H1 (cell line): ENCODE measurements at regions not wholly inside any gene's neighbourhood (a gene's known extent, or its start where the extent isn't known, plus 50 kb on each side); places are given as distances from the start of the nearest gene placed in this dataset.

Experiments
- CTCF ChIA-PET: fragments of 300-600 bp; sonication (Branson Sonifier 250); formaldehyde crosslinking; loops from one replicate; lab custom pipeline; 2021; ENCODE audit not compliant: partially characterized antibody; lab: Charles Lee
- POLR2A ChIA-PET: fragments of 300-600 bp; sonication (Branson Sonifier 250); formaldehyde crosslinking; loops from one replicate; lab custom pipeline; 2021; ENCODE audit warnings: inconsistent platforms; ENCODE audit not compliant: partially characterized antibody; lab: Charles Lee
- DNase-seq, 2 experiments: peaks; one replicate each; pipeline versions ENCODE4 v3.0.0 to v3.0.0-alpha.2; 2010 to 2022; ENCODE audit warnings: low spot score in 2 of 2, low read depth in 1 of 2, mixed read lengths in 1 of 2
- FAIRE-seq: peaks from 2 replicates; lab custom pipeline; 2011; peaks lifted over from hg19 to GRCh38; lab: Jason Lieb, UNC
- H2AFZ ChIP-seq: 2 replicates; pipeline ENCODE4 v1.8.1; 2012; ENCODE audit warnings: low read length, inconsistent platforms
- H2AK5ac ChIP-seq: 2 replicates; pipeline ENCODE4 v1.6.1; 2013; ENCODE audit warnings: low read depth, low read length
- H2BK120ac ChIP-seq: replicated peaks from 2 replicates; pipeline ENCODE3; 2013; ENCODE audit warnings: low read depth, low read length, inconsistent platforms
- H2BK12ac ChIP-seq: 2 replicates; pipeline ENCODE4 v1.6.1; 2013; ENCODE audit warnings: low read depth, low read length
- H2BK15ac ChIP-seq: 2 replicates; pipeline ENCODE4 v1.6.1; 2013; ENCODE audit warnings: low read length
- H2BK20ac ChIP-seq: 2 replicates; pipeline ENCODE4 v1.6.1; 2013; ENCODE audit warnings: low read length
- H2BK5ac ChIP-seq: 2 replicates; pipeline ENCODE4 v1.6.1; 2013; ENCODE audit warnings: low read depth, low read length
- H3K14ac ChIP-seq: 2 replicates; pipeline ENCODE4 v1.6.1; 2013; ENCODE audit warnings: inconsistent platforms; ENCODE audit not compliant: insufficient read length
- H3K18ac ChIP-seq: 2 replicates; pipeline ENCODE4 v1.6.1; 2013; ENCODE audit warnings: low read length; ENCODE audit errors: extremely low read depth
- H3K23ac ChIP-seq: 2 replicates; pipeline ENCODE4 v1.6.1; 2013; ENCODE audit warnings: inconsistent platforms; ENCODE audit not compliant: insufficient read length
- H3K23me2 ChIP-seq: 2 replicates; pipeline ENCODE4 v1.6.1; 2013; ENCODE audit warnings: low read depth, low read length
- H3K27ac ChIP-seq: 2 replicates; pipeline ENCODE4 v1.6.1; 2011; ENCODE audit warnings: low read depth, low read length, inconsistent platforms
- H3K27me3 ChIP-seq, 4 experiments: replicated peaks in 1 of 4; 1 replicate in 1 of 4; 2 replicates in 3 of 4; pipeline versions ENCODE4 v1.6.1 to v1.8.1; 2011 to 2013; ENCODE audit warnings: low read length in 3 of 4, mild to moderate bottlenecking in 3 of 4, inconsistent platforms in 2 of 4, mixed read lengths in 2 of 4, moderate library complexity in 1 of 4; ENCODE audit not compliant: control insufficient read depth in 3 of 4, insufficient read depth in 3 of 4; ENCODE audit errors: extremely low read depth in 1 of 4
- H3K36me3 ChIP-seq, 4 experiments: 2 replicates each; pipeline versions ENCODE4 v1.6.1 to v1.8.1; 2011 to 2013; ENCODE audit warnings: mild to moderate bottlenecking in 4 of 4, low read length in 3 of 4, moderate library complexity in 2 of 4, control low read depth in 1 of 4, inconsistent platforms in 1 of 4; ENCODE audit not compliant: insufficient read depth in 4 of 4, control insufficient read depth in 2 of 4
- H3K4ac ChIP-seq: replicated peaks from 2 replicates; pipeline ENCODE3; 2013; ENCODE audit warnings: low read length, low read depth, mixed read lengths, inconsistent platforms; ENCODE audit not compliant: insufficient read length
- H3K4me1 ChIP-seq, 4 experiments: replicated peaks in 1 of 4; 1 replicate in 1 of 4; 2 replicates in 3 of 4; pipeline versions ENCODE4 v1.6.1 to v1.8.1; 2011 to 2013; ENCODE audit warnings: low read length in 3 of 4, inconsistent platforms in 2 of 4, mixed read lengths in 1 of 4; ENCODE audit not compliant: insufficient read depth in 4 of 4, control insufficient read depth in 3 of 4
- H3K4me2 ChIP-seq, 2 experiments: 2 replicates each; pipeline versions ENCODE4 v1.6.1 to v1.8.1; 2011 to 2013; ENCODE audit warnings: low read depth in 2 of 2, low read length in 2 of 2, control low read depth in 1 of 2, inconsistent platforms in 1 of 2, mild to moderate bottlenecking in 1 of 2; ENCODE audit not compliant: insufficient read depth in 1 of 2
- H3K4me3 ChIP-seq, 4 experiments: fragments of 200-600, 300-600 bp in 1 of 4; sonication (generic), shearing (Covaris generic), sonication (Bioruptor Twin) in 1 of 4; 2 replicates each; pipeline versions ENCODE4 v1.5.1 to v1.8.1; 2011 to 2016; ENCODE audit warnings: low read length in 4 of 4, low read depth in 3 of 4, control low read depth in 2 of 4, inconsistent platforms in 2 of 4, mild to moderate bottlenecking in 2 of 4, mixed read lengths in 1 of 4, moderate library complexity in 1 of 4; ENCODE audit not compliant: insufficient read depth in 2 of 4; ENCODE audit errors: extremely low read depth in 1 of 4
- H3K56ac ChIP-seq: replicated peaks from 2 replicates; pipeline ENCODE3; 2013; ENCODE audit warnings: low read depth, mild to moderate bottlenecking, mixed read lengths, low read length, inconsistent platforms; ENCODE audit not compliant: insufficient read length
- H3K79me1 ChIP-seq: 2 replicates; pipeline ENCODE4 v1.6.1; 2013; ENCODE audit warnings: low read depth, low read length, control low read depth
- H3K79me2 ChIP-seq, 2 experiments: 2 replicates each; pipeline versions ENCODE4 v1.6.1 to v1.8.1; 2012 to 2013; ENCODE audit warnings: low read length in 2 of 2, mild to moderate bottlenecking in 2 of 2, inconsistent platforms in 1 of 2; ENCODE audit not compliant: insufficient read depth in 2 of 2, control insufficient read depth in 1 of 2
- H3K9ac ChIP-seq, 4 experiments: replicated peaks in 1 of 4; 1 replicate in 1 of 4; 2 replicates in 3 of 4; pipeline versions ENCODE4 v1.6.1 to v1.8.1; 2011 to 2013; ENCODE audit warnings: low read depth in 3 of 4, low read length in 3 of 4, control low read depth in 2 of 4, mild to moderate bottlenecking in 2 of 4, moderate library complexity in 2 of 4, inconsistent platforms in 1 of 4; ENCODE audit errors: extremely low read depth in 1 of 4
- H3K9me3 ChIP-seq, 2 experiments: 2 replicates each; pipeline versions ENCODE4 v1.6.1 to v1.8.1; 2012 to 2013; ENCODE audit warnings: mild to moderate bottlenecking in 2 of 2, moderate library complexity in 2 of 2, control low read depth in 1 of 2, inconsistent platforms in 1 of 2, low read depth in 1 of 2, low read length in 1 of 2, mixed read lengths in 1 of 2; ENCODE audit not compliant: insufficient read depth in 2 of 2
- H4K20me1 ChIP-seq, 2 experiments: replicated peaks in 1 of 2; 2 replicates each; pipeline versions ENCODE3 to v1.8.1; 2011 to 2013; ENCODE audit warnings: inconsistent platforms in 2 of 2, low read length in 2 of 2, mild to moderate bottlenecking in 1 of 2; ENCODE audit not compliant: insufficient read depth in 2 of 2, control insufficient read depth in 1 of 2
- H4K5ac ChIP-seq: 2 replicates; pipeline ENCODE4 v1.6.1; 2013; ENCODE audit warnings: low read length, low read depth, mixed read lengths, inconsistent platforms; ENCODE audit not compliant: insufficient read length
- H4K8ac ChIP-seq: 2 replicates; pipeline ENCODE4 v1.8.0; 2013; ENCODE audit warnings: mild to moderate bottlenecking, moderate library complexity, low read length, inconsistent platforms; ENCODE audit not compliant: insufficient read depth; ENCODE audit errors: extremely low read depth
- H4K91ac ChIP-seq: replicated peaks from 2 replicates; pipeline ENCODE3; 2013; ENCODE audit warnings: low read length, mixed read lengths, inconsistent platforms; ENCODE audit not compliant: insufficient read length
- ASH2L ChIP-seq: fragments of 200-600, 300-600 bp; sonication (generic); IDR thresholded peaks from one replicate; pipeline ENCODE4 v1.7.1; 2017; ENCODE audit warnings: low read length
- BCL11A ChIP-seq, 2 experiments: IDR thresholded peaks; one replicate each; pipeline ENCODE4 v1.6.1; 2011; ENCODE audit warnings: low read depth in 2 of 2, low read length in 2 of 2, mild to moderate bottlenecking in 2 of 2
- BRCA1 ChIP-seq: IDR thresholded peaks from 2 replicates; pipeline ENCODE4 v1.6.1; 2012; ENCODE audit warnings: low read depth, low read length, improper control_type of control experiment
- CBX5 ChIP-seq: fragments of 300-800, 300-1000 bp; sonication (generic); IDR thresholded peaks from 2 replicates; pipeline ENCODE4 v1.7.1; 2016; ENCODE audit warnings: antibody characterized with exemption, low read length, low read depth
- CBX8 ChIP-seq: fragments of 300-800, 300-1000 bp; sonication (generic); IDR thresholded peaks from 2 replicates; pipeline ENCODE4 v1.7.1; 2016; ENCODE audit warnings: low read depth, low read length, borderline replicate concordance
- CREB1 ChIP-seq: IDR thresholded peaks from 2 replicates; pipeline ENCODE4 v1.6.1; 2012; ENCODE audit warnings: inconsistent platforms
- CTBP2 ChIP-seq: IDR thresholded peaks from 2 replicates; pipeline ENCODE4 v1.7.0; 2011; ENCODE audit warnings: borderline replicate concordance, mild to moderate bottlenecking, moderate library complexity, mixed read lengths, low read length; ENCODE audit not compliant: insufficient read depth, insufficient read length
- EGR1 ChIP-seq: IDR thresholded peaks from 2 replicates; pipeline ENCODE4 v1.6.1; 2011; ENCODE audit warnings: low read depth, low read length, borderline replicate concordance
- GABPA ChIP-seq: IDR thresholded peaks from 2 replicates; pipeline ENCODE4 v1.6.1; 2011; ENCODE audit warnings: mild to moderate bottlenecking, low read length, moderate library complexity, borderline replicate concordance; ENCODE audit not compliant: insufficient read depth
- HDAC2 ChIP-seq, 2 experiments: fragments of 300-600 bp in 1 of 2; sonication (generic) in 1 of 2; IDR thresholded peaks; 2 replicates each; pipeline ENCODE4 v1.6.1; 2011 to 2012; ENCODE audit warnings: low read depth in 2 of 2, low read length in 2 of 2, mild to moderate bottlenecking in 2 of 2, moderate library complexity in 2 of 2, borderline replicate concordance in 1 of 2, inconsistent platforms in 1 of 2
- JUN ChIP-seq: IDR thresholded peaks from 2 replicates; pipeline ENCODE4 v1.6.1; 2011; ENCODE audit warnings: low read depth, mild to moderate bottlenecking, improper control_type of control experiment, low read length
- KDM1A ChIP-seq: fragments of 200-600, 300-600 bp; sonication (generic); IDR thresholded peaks from 2 replicates; pipeline ENCODE4 v1.7.1; 2016; ENCODE audit warnings: mild to moderate bottlenecking, low read length, borderline replicate concordance
- MAFK ChIP-seq: IDR thresholded peaks from 2 replicates; pipeline ENCODE4 v1.6.1; 2012; ENCODE audit warnings: low read depth, mild to moderate bottlenecking, improper control_type of control experiment, low read length
- SP2 ChIP-seq: IDR thresholded peaks from 2 replicates; pipeline ENCODE4 v1.6.1; 2012; ENCODE audit warnings: mild to moderate bottlenecking, low read length, inconsistent platforms
- SRF ChIP-seq: IDR thresholded peaks from 2 replicates; pipeline ENCODE4 v1.6.1; 2011; ENCODE audit warnings: mild to moderate bottlenecking, low read depth, low read length, moderate library complexity
- ZNF274 ChIP-seq: IDR thresholded peaks from 2 replicates; pipeline ENCODE4 v1.7.0; 2012; ENCODE audit warnings: low read length, borderline replicate concordance; ENCODE audit errors: extremely low read depth
- WGBS, 2 experiments: shearing (Covaris generic) in 1 of 2; methylation state at CpG; one replicate each; pipeline versions ENCODE4 v1.1.6 to v1.1.7; 2013 to 2015; ENCODE audit warnings: low lambda C conversion rate in 2 of 2, mixed read lengths in 2 of 2, inconsistent platforms in 1 of 2, low coverage in 1 of 2, missing lambda C conversion rate in 1 of 2; ENCODE audit not compliant: insufficient replicate concordance in 2 of 2, insufficient coverage in 1 of 2, insufficient read length in 1 of 2; ENCODE audit errors: extremely low coverage in 1 of 2, missing lambda C conversion rate in 1 of 2; 5-methylcytosine and 5-hydroxymethylcytosine counted together

- Histone ChIP-seq H3K4me2 (no peak overlapping the region), H2BK20ac (no peak overlapping the region), H4K5ac (no peak overlapping the region), H2BK12ac (no peak overlapping the region), H3K27me3 (no peaks in the 10 kb centered on the region), H3K79me2 (no peaks in the 10 kb centered on the region), H3K4me3 (no peak overlapping the region), H3K14ac (no peak overlapping the region), H3K23ac (no peak overlapping the region), H3K9ac (no peak overlapping the region), H2BK5ac (no peak overlapping the region), H4K20me1 (no peaks in the 10 kb centered on the region), H4K91ac (no peak overlapping the region), H2AK5ac (no peak overlapping the region), H2BK120ac (no peak overlapping the region), H2AFZ (no peak overlapping the region), H3K27ac (no peak overlapping the region), H3K4me1 (peaks cover 2 to 16% (median 4%) of the 10 kb centered on the region in 4 experiments; a peak in 5 of 7 replicates), H3K9me3 (no peaks in the 10 kb centered on the region), H3K4ac (no peak overlapping the region), H3K79me1 (no peaks in the 10 kb centered on the region; the same call in 1 of the 2 replicates), H4K8ac (no peak overlapping the region), H3K56ac (no peak overlapping the region), H3K36me3 (no peaks in the 10 kb centered on the region), H2BK15ac (no peak overlapping the region), H3K18ac (no peak overlapping the region), H3K23me2 (no peaks in the 10 kb centered on the region)
- no peak for DNase-seq
- CTCF ChIA-PET = interaction anchor here (0.6 kb wide), 1 partner anchor 186 kb away, joined by 3 read pairs; no protein-coding TSS in a partner anchor
- POLR2A ChIA-PET = no interaction called here
- FAIRE-seq = no peak
- WGBS, 2 experiments = 94% methylated on average over 2 of the region's 2 CpGs; no CpG with 5 or more reads in 1 of the 2 experiments
- no peak for TF ChIP-seq CBX8
- no peak for TF ChIP-seq CTBP2
- no peak for TF ChIP-seq SRF
- no peak for TF ChIP-seq GABPA
- no peak for TF ChIP-seq ASH2L
- no peak for TF ChIP-seq BCL11A (IDR thresholded peaks at IDR 0.05; ENCODE audit: low read depth in 2 of 2, low read length in 2 of 2)
- no peak for TF ChIP-seq MAFK
- TF ChIP-seq BRCA1 = no peak
- TF ChIP-seq HDAC2 (IDR thresholded peaks at IDR 0.05; ENCODE audit: borderline replicate concordance in 1 of 2, low read depth in 2 of 2, low read length in 2 of 2) = no peak
- TF ChIP-seq CREB1 = no peak
- TF ChIP-seq CBX5 = no peak
- TF ChIP-seq JUN = no peak
- TF ChIP-seq KDM1A = no peak
- no peak for TF ChIP-seq EGR1
- TF ChIP-seq ZNF274 = no peak
- no peak for TF ChIP-seq SP2
Measured at GRCh38 chr11:15605094-15605493, 490.4 kb downstream of the INSC start.
